B cell (primary cell): ENCODE measurements at regions not wholly inside any gene's neighbourhood (a gene's known extent, or its start where the extent isn't known, plus 50 kb on each side); places are given as distances from the start of the nearest gene placed in this dataset.

Experiments used
- CTCF ChIP-seq: fragments of 200-600 bp; IDR thresholded peaks from one replicate; pipeline ENCODE4 v1.8.0; 2022; ENCODE audit warnings: antibody characterized with exemption, mild to moderate bottlenecking
- EZH2 ChIP-seq: IDR thresholded peaks from 2 replicates; pipeline ENCODE4 v1.6.1; 2012; ENCODE audit warnings: borderline replicate concordance, low read depth, mild to moderate bottlenecking, moderate library complexity, low read length; ENCODE audit not compliant: insufficient read depth, poor library complexity, severe bottlenecking

DNA sequence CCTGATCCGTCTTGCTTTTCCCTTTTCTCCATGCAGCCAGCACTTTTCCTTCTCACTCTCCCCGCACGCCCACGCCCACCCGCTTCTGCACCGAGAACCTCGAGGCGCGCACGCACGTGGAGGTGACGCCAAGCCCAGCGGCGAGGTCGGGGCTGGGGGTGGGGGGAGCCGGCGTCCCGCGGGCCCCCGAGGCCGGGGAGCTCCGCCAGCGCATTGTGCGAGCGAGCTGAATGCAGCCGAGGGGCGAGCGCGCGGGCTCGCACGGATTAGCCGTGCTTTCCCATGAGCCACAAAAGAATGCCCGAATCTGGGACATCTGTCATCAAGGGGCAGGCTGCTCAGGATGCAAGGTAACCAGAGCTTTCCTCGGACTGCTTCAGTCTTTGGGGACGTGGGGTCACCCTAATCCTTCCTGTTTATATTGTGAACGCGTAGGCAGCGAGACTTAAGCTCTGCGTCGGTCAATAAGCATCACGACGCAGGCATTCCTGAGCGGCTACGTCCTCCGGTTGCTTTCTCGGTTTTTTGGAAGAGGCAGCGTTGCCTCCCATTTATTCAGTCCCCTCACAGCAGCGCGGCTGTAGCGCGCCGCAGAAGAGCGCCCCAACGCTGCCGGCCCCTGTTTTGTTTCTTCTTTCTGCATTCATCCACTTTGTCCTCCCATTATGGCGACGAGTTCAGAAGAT is 67.3 kb upstream of the AKT3 start:
- TF ChIP-seq EZH2 (no peak), CTCF (no peak)
